ENCODE measurements at regions not wholly inside any gene's neighbourhood (a gene's known extent, or its start where the extent isn't known, plus 50 kb on each side); places are given as distances from the start of the nearest gene placed in this dataset.
"Not testable (repeated sequence)": the region's sequence is repeated elsewhere in the genome, so short reads cannot be mapped to it uniquely, and the experiment has no call there.

- ChIA-PET CTCF (interaction anchor here (1.0 to 2.5 kb wide), 2 partner anchors 9 to 188 kb away, joined by 3 to 18 read pairs; no protein-coding TSS in a partner anchor), POLR2A (no interaction called here)
- TF ChIP-seq, protein P1, sequence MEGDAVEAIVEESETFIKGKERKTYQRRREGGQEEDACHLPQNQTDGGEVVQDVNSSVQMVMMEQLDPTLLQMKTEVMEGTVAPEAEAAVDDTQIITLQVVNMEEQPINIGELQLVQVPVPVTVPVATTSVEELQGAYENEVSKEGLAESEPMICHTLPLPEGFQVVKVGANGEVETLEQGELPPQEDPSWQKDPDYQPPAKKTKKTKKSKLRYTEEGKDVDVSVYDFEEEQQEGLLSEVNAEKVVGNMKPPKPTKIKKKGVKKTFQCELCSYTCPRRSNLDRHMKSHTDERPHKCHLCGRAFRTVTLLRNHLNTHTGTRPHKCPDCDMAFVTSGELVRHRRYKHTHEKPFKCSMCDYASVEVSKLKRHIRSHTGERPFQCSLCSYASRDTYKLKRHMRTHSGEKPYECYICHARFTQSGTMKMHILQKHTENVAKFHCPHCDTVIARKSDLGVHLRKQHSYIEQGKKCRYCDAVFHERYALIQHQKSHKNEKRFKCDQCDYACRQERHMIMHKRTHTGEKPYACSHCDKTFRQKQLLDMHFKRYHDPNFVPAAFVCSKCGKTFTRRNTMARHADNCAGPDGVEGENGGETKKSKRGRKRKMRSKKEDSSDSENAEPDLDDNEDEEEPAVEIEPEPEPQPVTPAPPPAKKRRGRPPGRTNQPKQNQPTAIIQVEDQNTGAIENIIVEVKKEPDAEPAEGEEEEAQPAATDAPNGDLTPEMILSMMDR (IDR thresholded peaks at IDR 0.05; ENCODE audit: control extremely low read depth, extremely low read depth, low read depth, missing control alignments), result no peak
- DNase-seq (ENCODE audit: extremely low spot score), result no peak
These were observed 78.7 kb upstream of the PNPT1 start for GRCh38 chr2:55772109-55772980.

DNA sequence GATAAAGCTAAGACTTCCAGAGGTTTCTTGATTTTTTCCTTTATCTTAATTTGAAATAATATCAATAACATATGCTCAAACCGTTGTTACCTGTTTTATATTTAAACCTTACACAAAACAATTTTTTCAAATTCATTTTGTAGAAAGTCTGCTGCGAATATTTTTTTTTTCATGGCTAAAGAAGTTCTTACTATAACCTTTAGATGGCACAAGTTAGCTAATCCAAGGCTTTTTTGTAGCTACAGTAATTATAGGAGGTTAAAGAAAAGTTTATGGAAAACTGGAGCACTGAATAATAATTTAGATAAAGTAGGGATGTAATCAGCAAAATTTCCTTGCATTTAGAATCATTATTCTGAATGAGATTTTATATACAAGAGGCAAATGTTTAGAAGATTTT, 78.0 kb upstream of the PNPT1 start:
- POLR2A ChIA-PET, result no interaction called here
- no peak for DNase-seq (ENCODE audit: extremely low spot score)
- CTCF ChIA-PET, result interaction anchor here (2.5 kb wide), 1 partner anchor 189 kb away, joined by 18 read pairs; no protein-coding TSS in a partner anchor
- TF ChIP-seq, protein P1 (IDR thresholded peaks at IDR 0.05; ENCODE audit: control extremely low read depth, extremely low read depth, low read depth, missing control alignments), result peak; percentile 22

GRCh38 chr2:55768991-55769390, 75.3 kb upstream of the PNPT1 start:
- TF ChIP-seq, protein P1 (IDR thresholded peaks at IDR 0.05; ENCODE audit: control extremely low read depth, extremely low read depth, low read depth, missing control alignments), result no peak
- DNase-seq (ENCODE audit: extremely low spot score), result no peak
- ChIA-PET POLR2A (no interaction called here), CTCF (interaction anchor here (0.9 to 1.4 kb wide), 2 partner anchors 19 to 51 kb away, joined by 3 to 4 read pairs; no protein-coding TSS in a partner anchor)

DNA sequence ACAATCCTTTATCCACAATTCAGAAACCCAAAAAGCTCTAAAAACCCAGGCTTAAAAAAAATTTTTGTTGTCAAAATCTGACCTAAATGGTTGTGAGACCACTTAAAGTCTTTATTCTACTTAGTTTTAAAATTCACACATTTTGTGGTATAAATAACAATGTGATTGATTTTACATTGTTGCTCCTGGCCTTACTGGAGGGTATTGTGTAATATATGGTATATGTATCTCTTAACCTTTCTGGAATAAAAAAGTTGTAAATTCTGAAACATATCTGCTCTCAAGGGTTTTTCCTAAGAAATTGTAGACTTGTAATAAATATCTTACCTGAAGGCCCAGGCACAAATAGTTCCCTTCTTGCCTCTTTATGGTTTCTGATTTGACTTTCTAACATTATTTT, 73.3 kb upstream of the PNPT1 start:
- TF ChIP-seq, protein P1 (IDR thresholded peaks at IDR 0.05; ENCODE audit: control extremely low read depth, extremely low read depth, low read depth, missing control alignments), result no peak
- CTCF ChIA-PET, result no interaction called here
- no peak for DNase-seq (ENCODE audit: extremely low spot score)
- POLR2A ChIA-PET, result no interaction called here

DNA sequence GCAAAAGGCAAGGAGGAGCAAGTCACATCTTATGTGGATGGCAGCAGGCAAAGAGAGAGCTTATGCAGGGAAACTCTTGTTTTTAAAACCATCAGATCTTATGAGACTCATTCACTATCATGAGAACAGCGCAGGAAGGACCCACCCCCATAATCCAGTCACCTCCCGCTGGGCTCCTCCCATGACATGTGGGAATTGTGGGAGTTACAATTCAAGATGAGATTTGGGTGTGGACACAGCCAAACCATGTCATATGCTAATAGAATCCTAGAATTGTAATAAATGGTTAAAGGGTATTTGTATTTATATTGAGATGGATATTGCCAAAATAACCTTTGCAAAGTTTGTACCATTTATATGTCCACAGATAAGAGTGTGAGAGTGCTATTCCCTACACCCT, 72.1 kb upstream of the PNPT1 start:
- DNase-seq (ENCODE audit: extremely low spot score); POLR2A ChIA-PET; CTCF ChIA-PET: not testable (repeated sequence)

GRCh38 chr2:55763721-55764120, 70.1 kb upstream of the PNPT1 start:
- POLR2A ChIA-PET, result no interaction called here
- TF ChIP-seq, protein P1 (IDR thresholded peaks at IDR 0.05; ENCODE audit: control extremely low read depth, extremely low read depth, low read depth, missing control alignments), result no peak
- CTCF ChIA-PET, result interaction anchor here (0.7 kb wide), 1 partner anchor 9 kb away, joined by 3 read pairs; no protein-coding TSS in a partner anchor
- DNase-seq (ENCODE audit: extremely low spot score), result no peak

- ChIA-PET POLR2A (no interaction called here), CTCF (no interaction called here)
- TF ChIP-seq, protein P1 (IDR thresholded peaks at IDR 0.05; ENCODE audit: control extremely low read depth, extremely low read depth, low read depth, missing control alignments), result no peak
- no peak for DNase-seq (ENCODE audit: extremely low spot score)
These were observed 67.9 kb upstream of the PNPT1 start for GRCh38 chr2:55761526-55761925.

Data from GM10248 (cell line).